ENCODE measurements at regions not wholly inside any gene's neighbourhood (a gene's known extent, or its start where the extent isn't known, plus 50 kb on each side); places are given as distances from the start of the nearest gene placed in this dataset.
A peak's percentile ranks its signal among the peaks of the same experiment; 100 is the strongest.
"Not testable (repeated sequence)": the region's sequence is repeated elsewhere in the genome, so short reads cannot be mapped to it uniquely, and the experiment has no call there.

DNA sequence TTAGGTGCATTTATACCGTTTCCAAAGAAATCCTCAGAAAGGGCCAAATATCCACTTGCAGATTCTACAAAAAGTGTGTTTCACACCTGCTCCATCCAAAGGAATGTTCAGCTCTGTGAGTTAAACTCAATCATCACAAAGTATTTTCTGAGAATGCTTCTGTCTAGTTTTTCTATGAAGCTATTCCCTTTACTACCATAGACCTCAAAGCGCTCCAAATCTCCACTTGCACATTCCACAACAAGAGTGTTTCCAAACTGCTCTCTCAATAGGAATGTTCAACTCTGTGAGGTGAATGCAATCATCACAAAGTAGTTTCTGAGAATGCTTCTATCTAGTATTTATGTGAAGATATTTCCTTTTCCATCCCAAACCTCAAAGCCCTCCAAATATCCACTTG is 412.7 kb upstream of the WSB1 start:
- peak; percentile 34 for ATAC-seq (ENCODE audit: poor library complexity)
- intact Hi-C loops (cut with DNase I); DNase-seq: not testable (repeated sequence)

DNA sequence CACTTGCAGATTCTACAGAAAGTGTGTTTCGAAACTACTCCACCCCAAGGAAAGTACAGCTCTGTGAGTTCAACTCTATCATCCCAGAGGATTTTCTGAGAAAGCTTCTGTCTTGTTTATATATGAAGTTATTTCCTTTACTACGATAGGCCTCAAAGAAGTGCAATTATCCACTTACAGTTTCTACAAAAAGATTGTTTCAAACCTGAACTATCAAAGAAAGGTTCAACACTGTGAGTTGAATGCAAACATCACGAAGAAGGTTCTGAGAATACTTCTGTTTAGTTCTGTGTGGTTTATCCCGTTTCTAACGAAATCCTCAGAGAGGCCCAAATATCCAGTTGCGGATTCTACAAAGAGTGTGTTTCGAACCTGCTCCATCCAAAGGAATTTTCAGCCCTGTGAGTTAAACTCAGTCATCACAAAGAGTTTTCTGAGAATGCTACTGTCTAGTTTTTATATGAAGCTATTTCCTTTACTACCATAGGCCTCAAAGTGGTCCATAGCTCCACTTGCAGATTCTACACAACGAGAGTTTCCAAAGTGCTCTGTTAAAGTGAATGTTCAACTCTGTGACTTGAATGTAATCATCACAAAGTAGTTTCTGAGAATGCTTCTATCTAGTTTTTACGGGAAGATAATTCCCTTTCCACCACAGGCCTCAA is 411.7 kb upstream of the WSB1 start:
- intact Hi-C loops (cut with DNase I); DNase-seq: not testable (repeated sequence)
- ATAC-seq (ENCODE audit: poor library complexity): peak; percentile 77

DNA sequence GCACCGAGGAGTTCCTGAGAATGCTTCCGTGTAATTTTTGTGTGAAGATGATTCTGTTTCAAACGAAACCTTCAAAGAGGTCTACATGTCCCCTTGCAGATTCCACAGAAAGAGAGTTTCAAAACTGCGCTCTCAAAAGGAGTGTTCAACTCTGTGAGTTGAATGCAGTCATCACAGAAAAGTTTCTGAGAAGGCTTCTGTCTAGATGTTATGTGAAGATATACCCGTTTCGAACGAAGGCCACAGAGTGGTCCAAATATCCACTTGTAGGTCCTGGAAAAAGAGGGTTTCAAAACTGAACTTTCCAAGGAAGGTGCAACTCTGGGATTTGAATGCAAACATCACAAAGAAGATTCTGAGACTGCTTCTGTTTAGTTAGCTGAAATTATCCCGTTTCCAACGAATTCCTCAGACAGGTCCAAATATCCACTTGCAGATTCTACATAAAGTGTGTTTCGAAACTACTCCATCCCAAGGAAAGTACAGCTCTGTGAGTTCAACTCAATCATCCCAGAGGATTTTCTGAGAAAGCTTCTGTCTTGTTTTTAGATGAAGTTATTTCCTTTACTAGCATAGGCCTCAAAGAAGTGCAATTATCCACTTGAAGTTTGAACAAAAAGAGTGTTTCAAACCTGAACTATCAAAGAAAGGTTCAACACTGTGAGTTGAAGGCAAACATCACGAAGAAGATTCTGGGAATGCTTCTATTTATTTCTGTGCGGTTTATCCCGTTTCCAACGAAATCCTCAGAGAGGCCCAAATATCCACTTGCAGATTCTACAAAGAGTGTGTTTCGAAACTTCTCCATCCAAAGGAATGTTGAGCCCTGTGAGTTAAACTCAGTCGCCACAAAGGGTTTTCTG is 409.8 kb upstream of the WSB1 start:
- DNase-seq; intact Hi-C loops (cut with DNase I): not testable (repeated sequence)
- ATAC-seq (ENCODE audit: poor library complexity): peak; percentile 53

DNA sequence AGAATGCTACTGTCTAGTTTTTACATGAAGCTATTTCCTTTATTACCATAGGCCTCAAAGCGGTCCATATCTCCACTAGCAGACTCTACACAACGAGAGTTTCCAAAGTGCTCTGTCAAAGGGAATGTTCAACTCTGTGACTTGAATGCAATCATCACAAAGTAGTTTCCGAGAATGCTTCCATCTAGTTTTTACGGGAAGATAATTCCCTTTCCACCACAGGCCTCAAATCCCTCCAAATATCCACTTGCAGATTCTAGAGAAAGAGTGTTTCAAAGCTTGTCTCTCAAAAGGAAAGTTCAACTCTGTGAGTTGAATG is 409.2 kb upstream of the WSB1 start:
- intact Hi-C loops (cut with DNase I); DNase-seq; ATAC-seq (ENCODE audit: poor library complexity): not testable (repeated sequence)

DNA sequence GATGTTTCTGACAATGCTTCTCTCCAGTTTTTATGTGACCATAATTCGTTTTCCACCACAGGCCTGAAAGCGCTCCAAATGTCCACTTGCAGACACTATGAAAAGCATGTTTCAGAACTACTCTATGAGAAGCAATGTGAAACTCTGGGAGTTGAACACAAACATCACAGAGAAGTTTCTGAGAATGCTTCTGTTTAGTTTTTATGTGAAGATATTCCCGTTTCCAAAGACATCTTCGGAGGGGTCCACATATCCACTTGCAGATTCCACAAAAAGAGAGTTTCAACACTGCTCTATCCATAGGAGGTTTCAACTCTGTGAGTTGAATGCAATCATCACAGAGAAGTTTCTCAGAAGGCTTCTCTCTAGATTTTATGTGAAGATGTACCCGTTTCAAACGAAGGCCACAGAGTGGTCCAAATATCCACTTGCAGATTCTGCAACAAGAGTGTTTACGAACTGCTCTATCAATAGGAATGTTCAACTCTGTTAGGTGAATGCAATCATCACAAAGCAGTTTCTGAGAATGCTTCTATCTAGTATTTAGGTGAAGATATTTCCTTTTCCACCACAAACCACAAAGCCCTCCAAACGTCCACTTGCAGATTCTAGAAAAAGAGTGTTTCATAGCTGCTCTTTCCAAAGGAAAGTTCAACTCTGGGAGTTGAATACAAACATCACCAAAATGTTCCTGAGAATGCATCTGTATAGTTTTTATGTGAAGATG is 408.5 kb upstream of the WSB1 start:
- DNase-seq; intact Hi-C loops (cut with DNase I): not testable (repeated sequence)
- peak; percentile 34 for ATAC-seq (ENCODE audit: poor library complexity)
